IPS-15b (cell line): ENCODE measurements at regions not wholly inside any gene's neighbourhood (a gene's known extent, or its start where the extent isn't known, plus 50 kb on each side); places are given as distances from the start of the nearest gene placed in this dataset.

ENCODE experiments used
- H3K27me3 ChIP-seq: one replicate; pipeline ENCODE4 v1.6.1; 2013; ENCODE audit warnings: low read length; ENCODE audit not compliant: control insufficient read depth, insufficient read depth
- H3K36me3 ChIP-seq: one replicate; pipeline ENCODE4 v1.6.1; 2013; ENCODE audit warnings: low read length; ENCODE audit not compliant: control insufficient read depth, insufficient read depth
- H3K4me1 ChIP-seq: one replicate; pipeline ENCODE4 v1.6.1; 2013; ENCODE audit warnings: mild to moderate bottlenecking, low read length; ENCODE audit not compliant: control insufficient read depth, insufficient read depth
- H3K4me3 ChIP-seq: one replicate; pipeline ENCODE4 v1.5.1; 2013; ENCODE audit warnings: low read depth, low read length
- H3K9ac ChIP-seq: one replicate; pipeline ENCODE4 v1.6.1; 2013; ENCODE audit warnings: low read depth, mild to moderate bottlenecking, low read length
- H3K9me3 ChIP-seq: one replicate; pipeline ENCODE4 v1.6.1; 2013; ENCODE audit warnings: mild to moderate bottlenecking, low read length; ENCODE audit not compliant: control insufficient read depth, insufficient read depth

DNA sequence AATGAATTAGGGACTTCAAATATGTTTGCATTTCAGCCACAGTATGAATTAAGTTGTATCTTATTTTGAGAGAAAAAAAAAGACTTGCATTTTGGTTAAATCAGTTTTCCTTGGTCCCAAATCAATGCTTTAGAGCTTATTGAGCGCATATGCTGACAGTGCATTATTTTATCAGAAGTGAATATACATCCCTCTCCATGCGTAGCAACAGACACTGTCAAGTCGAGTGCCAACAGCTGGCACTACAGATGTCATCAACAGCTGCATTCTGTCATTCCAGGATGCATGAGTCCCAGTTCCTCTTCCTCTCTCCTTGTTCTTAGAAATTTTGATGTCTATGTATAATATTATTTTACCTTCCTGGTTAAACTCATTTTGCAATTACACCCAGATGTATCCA, 156.1 kb upstream of the FOXB1 start:
- H3K27me3 ChIP-seq: no peaks in the 10 kb centered on the region

DNA sequence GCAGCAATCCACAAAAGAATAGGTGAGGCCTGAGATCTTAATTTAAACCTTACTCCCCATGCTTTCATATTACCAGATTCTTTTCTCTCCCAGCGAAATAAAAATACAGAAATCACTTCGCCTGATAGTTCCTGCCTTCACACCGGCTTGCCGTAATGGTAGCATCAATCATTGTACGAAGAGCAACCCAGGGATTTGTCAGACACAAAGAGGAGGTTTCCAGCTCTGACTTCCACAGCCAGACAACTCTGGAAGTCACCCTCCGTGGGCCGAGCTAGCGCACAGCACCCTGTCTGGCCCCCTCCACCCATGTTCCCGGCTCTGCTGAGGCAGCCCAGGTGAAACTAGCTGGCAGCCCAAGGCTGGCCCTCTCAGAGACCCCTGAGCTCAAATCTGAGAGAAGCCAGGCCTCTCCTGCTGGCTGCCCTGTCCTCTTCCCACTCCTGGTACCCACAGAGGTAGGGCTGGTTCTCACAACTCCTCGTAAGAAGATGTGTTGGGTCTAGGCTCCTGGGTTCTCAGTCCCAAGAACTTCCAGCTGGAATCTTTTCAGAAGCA, 156.9 kb upstream of the BNIP2 start:
- H3K36me3 ChIP-seq: no peaks in the 10 kb centered on the region
- no peaks in the 10 kb centered on the region for H3K9me3 ChIP-seq
- no peak overlapping the region for H3K4me3 ChIP-seq
- no peaks in the 10 kb centered on the region for H3K4me1 ChIP-seq
- H3K27me3 ChIP-seq: no peaks in the 10 kb centered on the region
- no peak overlapping the region for H3K9ac ChIP-seq

More for the DNA sequence above, 156.1 kb upstream of the FOXB1 start:
- H3K4me3 ChIP-seq: no peak overlapping the region
- H3K4me1 ChIP-seq: no peaks in the 10 kb centered on the region
- H3K36me3 ChIP-seq: no peaks in the 10 kb centered on the region
- no peak overlapping the region for H3K9ac ChIP-seq
- no peaks in the 10 kb centered on the region for H3K9me3 ChIP-seq

DNA sequence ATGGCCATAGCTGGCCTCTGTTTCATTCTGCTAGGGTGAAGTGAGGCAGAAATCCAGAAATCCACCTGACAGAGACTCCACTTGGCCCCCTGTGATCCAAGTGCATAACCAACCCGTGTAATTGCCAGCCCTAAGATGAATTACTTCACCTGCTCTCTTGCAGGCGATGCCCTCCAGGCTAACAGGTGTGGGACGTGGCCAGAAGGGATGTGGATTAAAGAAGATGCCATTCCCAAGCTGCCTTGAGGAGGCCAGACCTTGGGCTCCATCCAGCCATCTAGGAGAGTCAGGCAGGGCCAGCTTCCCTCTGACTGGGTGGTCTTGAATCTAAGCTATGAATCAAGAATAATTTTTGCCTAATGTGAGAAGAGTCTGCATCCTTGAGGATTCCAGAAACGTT, 154.5 kb upstream of the BNIP2 start:
- H3K4me1 ChIP-seq: no peaks in the 10 kb centered on the region
- no peaks in the 10 kb centered on the region for H3K9me3 ChIP-seq
- no peak overlapping the region for H3K9ac ChIP-seq
- H3K27me3 ChIP-seq: no peaks in the 10 kb centered on the region
- H3K4me3 ChIP-seq: no peak overlapping the region
- no peaks in the 10 kb centered on the region for H3K36me3 ChIP-seq

DNA sequence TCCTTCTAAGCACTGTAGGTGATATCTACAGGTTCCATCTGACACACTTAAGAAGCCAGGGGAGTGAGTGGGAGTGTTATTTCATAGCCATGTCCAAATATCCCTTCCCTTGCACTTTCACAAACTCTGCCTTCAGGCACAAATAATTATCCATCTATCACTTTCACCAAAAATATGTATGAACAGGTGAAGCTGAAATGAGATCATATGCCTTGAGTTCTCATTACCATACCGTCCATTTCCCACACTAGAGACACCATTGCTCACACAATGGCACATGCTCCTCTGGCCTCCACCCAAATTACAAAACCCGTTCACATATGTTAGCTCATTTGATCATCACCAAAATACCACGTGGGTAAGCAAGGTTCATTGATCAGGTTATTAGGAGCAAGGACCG, 151.9 kb upstream of the BNIP2 start:
- H3K27me3 ChIP-seq: no peaks in the 10 kb centered on the region

DNA sequence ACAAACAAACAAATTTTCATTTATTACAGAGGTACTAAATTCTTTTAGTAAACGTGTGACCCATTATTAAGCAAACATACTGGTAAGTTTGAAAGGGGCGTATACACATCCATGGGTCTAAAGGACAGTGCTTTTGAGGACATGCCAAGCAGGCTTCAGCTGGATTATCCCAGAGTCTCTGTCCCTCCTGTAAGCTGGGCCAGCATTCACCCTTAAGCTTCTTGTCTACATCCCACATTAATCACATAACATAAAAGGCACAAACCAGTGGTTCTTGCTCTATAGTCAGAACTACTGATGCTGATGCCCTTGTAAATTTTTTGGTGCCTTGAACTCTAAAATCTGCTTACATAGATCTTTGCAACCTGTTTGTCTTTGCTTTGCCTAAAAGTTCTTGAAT, 150.8 kb upstream of the BNIP2 start:
- Histone ChIP-seq H3K9me3 (no peaks in the 10 kb centered on the region), H3K4me3 (no peak overlapping the region), H3K4me1 (no peaks in the 10 kb centered on the region), H3K9ac (no peak overlapping the region), H3K27me3 (no peaks in the 10 kb centered on the region), H3K36me3 (no peaks in the 10 kb centered on the region)

More for the DNA sequence above, 151.9 kb upstream of the BNIP2 start:
- no peaks in the 10 kb centered on the region for H3K4me1 ChIP-seq
- H3K9ac ChIP-seq: no peak overlapping the region
- H3K4me3 ChIP-seq: no peak overlapping the region
- H3K9me3 ChIP-seq: no peaks in the 10 kb centered on the region
- no peaks in the 10 kb centered on the region for H3K36me3 ChIP-seq

DNA sequence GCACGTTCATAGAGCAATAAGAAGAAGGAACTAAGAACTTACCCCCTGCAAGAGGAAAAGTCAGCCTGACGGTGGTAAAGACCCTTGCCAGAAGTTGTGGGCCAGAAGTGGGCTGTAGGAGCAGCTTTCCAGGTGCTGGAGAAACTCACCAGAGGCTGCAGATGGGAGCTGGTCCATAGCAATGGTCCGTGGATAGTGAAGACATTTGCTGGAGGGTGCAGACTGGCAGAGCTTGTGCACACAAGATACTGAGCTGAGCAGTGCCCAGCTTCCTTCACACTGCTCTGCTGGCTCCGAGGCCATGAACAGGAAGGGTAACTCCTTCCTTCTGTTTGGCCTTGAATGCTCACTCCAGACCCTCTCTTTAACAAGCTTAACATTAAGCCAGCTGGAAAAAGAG, 149.8 kb upstream of the BNIP2 start:
- no peak overlapping the region for H3K4me3 ChIP-seq
- H3K36me3 ChIP-seq: no peaks in the 10 kb centered on the region
- no peaks in the 10 kb centered on the region for H3K27me3 ChIP-seq
- no peak overlapping the region for H3K9ac ChIP-seq
- no peaks in the 10 kb centered on the region for H3K4me1 ChIP-seq
- H3K9me3 ChIP-seq: no peaks in the 10 kb centered on the region

DNA sequence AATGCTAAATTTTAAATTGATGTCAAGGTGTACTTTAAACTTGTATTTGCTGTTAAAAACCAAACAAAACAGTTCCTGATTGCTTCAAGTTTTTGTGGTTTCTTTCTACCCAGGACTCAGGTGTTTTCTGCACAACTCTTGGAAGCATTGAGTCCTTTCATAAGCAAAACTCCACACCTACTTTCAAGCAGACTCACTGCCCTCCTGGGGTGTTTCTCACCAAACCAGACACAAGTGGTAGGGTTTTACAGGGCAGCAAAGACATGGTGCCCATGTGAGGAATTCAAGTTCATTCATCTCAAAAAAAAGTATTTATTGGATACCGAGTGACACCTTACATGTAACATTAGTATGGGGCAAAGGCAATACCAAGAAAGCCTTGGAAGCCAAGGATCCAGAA, 146.7 kb upstream of the BNIP2 start:
- Histone ChIP-seq H3K36me3 (no peaks in the 10 kb centered on the region), H3K27me3 (no peaks in the 10 kb centered on the region)

DNA sequence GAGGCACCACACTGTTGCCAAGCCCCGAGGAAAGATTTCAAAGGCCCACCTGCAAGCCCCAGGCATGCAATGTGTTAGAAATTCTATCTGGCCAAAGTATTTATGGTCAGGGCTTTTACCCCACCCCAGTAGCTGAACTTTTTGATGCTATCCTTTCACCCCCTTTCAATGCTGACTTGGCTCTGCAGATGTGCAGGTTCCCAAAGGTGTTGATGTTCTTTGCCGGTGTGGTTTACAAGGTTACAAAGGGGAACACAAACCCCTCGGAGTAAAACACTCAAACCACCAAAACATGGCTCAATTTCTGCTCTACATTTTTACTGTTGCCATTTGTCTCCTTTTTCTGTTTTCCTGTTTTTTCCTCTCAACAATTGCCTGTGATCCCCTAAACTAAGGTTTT, 145.4 kb upstream of the BNIP2 start:
- no peaks in the 10 kb centered on the region for H3K36me3 ChIP-seq
- H3K27me3 ChIP-seq: no peaks in the 10 kb centered on the region
- H3K9me3 ChIP-seq: no peaks in the 10 kb centered on the region
- H3K4me1 ChIP-seq: no peaks in the 10 kb centered on the region
- H3K4me3 ChIP-seq: no peak overlapping the region
- no peak overlapping the region for H3K9ac ChIP-seq

More for the DNA sequence above, 146.7 kb upstream of the BNIP2 start:
- H3K4me1 ChIP-seq: no peaks in the 10 kb centered on the region
- no peak overlapping the region for H3K4me3 ChIP-seq
- no peaks in the 10 kb centered on the region for H3K9me3 ChIP-seq
- H3K9ac ChIP-seq: no peak overlapping the region

DNA sequence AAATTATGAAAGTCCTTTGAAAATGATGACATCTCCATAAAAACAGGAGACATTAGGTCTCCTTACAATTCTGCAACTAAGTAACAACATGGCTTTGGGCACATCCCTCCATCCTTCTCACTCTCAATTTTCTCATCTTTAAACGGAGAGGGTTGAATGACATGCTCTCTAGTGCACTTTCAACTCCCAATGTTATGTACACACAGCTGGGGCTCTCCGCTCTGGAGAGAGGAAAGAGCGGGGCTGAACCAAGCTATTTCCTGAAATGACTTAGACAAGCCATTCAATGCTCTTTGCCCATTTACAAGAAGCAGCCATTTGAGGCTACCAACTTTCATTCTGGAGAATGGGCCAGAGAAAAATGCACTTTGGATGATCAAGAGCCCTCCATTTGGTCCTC, 144.2 kb upstream of the BNIP2 start:
- Histone ChIP-seq H3K9ac (no peak overlapping the region), H3K27me3 (no peaks in the 10 kb centered on the region), H3K4me3 (no peak overlapping the region), H3K9me3 (no peaks in the 10 kb centered on the region), H3K36me3 (no peaks in the 10 kb centered on the region), H3K4me1 (no peaks in the 10 kb centered on the region)

DNA sequence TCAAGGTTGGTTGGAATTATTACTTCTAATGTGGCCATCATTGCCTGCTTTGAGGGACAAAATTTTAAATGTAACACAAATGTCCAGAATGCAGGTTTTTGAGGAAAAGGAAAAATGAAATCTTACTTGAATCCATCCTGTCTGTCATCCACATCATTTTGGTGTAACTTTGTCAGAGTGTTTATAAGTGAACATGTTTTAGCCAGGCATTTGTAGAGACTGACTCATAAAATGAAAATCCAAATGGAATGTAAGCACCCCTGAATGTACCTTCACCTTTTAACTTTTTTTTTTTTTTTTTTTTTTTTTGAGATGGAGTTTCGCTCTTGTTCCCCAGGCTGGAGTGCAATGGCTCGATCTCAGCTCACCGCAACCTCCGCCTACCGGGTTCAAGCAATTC, 141.8 kb upstream of the BNIP2 start:
- Histone ChIP-seq H3K4me3 (no peak overlapping the region), H3K36me3 (no peaks in the 10 kb centered on the region), H3K4me1 (no peaks in the 10 kb centered on the region), H3K27me3 (no peaks in the 10 kb centered on the region), H3K9ac (no peak overlapping the region), H3K9me3 (no peaks in the 10 kb centered on the region)

DNA sequence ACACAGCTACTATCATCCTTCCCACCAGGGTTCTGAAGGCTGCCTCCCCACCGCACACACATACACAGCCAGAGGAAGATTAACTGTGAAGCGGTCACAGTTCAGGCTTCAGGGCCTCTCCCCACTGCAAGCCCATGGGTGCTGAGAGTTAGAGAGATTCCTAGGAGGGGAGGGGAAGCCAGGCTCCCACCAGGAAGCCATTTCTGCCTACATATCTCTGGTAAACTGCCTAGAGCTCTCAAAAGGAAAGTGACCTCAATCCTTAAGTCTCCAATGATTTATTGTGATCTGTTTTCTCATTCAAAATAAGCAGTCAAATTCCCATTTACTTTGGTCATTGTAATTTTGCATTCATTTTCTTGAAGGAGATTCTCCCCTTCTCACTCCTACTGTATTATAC, 141.0 kb upstream of the BNIP2 start:
- Histone ChIP-seq H3K36me3 (no peaks in the 10 kb centered on the region), H3K9ac (no peak overlapping the region), H3K9me3 (no peaks in the 10 kb centered on the region), H3K4me1 (no peaks in the 10 kb centered on the region), H3K27me3 (no peaks in the 10 kb centered on the region), H3K4me3 (no peak overlapping the region)

DNA sequence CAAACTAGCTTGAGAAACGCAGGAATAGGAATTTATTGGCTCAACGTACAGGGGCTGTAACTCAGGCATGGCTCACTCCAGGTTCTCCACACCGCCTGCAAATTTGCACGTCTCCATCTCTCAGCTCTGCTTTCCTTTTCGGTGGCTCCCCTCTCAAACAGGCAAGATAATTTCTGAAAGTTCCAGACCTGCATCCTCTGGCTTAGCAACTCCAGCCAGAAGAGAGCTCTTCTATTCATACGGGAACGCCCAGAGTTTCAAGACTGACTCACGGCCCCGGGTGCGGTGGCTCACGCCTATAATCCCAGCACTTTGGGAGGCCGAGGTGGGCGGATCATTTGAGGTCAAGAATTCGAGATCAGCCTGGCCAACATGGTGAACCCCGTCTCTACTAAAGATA, 139.7 kb upstream of the BNIP2 start:
- no peaks in the 10 kb centered on the region for H3K27me3 ChIP-seq
- no peaks in the 10 kb centered on the region for H3K4me1 ChIP-seq
- no peaks in the 10 kb centered on the region for H3K9me3 ChIP-seq
- H3K9ac ChIP-seq: no peak overlapping the region
- H3K4me3 ChIP-seq: no peak overlapping the region
- no peaks in the 10 kb centered on the region for H3K36me3 ChIP-seq

DNA sequence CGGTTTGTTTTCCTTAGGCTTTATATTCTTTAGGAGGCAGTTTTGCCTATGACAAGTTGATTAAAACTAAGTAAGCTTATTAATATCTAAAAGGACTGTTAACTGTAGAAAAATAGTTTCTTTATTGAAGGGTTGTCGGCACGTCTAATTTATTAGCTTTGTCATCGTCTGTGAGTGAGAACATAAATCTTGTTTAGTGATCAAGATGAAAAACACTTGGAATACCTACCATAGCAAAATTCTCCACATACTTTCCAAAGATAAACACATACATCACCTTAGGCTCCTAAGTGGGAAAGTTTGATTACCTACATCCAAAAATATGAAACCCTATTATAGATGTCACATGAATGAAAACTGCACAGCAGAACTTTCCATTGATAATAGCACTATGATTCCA, 139.1 kb upstream of the BNIP2 start:
- H3K4me3 ChIP-seq: no peak overlapping the region

More for the DNA sequence above, 139.1 kb upstream of the BNIP2 start:
- Histone ChIP-seq H3K27me3 (no peaks in the 10 kb centered on the region), H3K36me3 (no peaks in the 10 kb centered on the region), H3K4me1 (no peaks in the 10 kb centered on the region), H3K9ac (no peak overlapping the region), H3K9me3 (no peaks in the 10 kb centered on the region)
